H1 (cell line): ENCODE measurements at regions not wholly inside any gene's neighbourhood (a gene's known extent, or its start where the extent isn't known, plus 50 kb on each side); places are given as distances from the start of the nearest gene placed in this dataset.

Experiments
- CTCF ChIP-seq, 3 experiments: IDR thresholded peaks; 1 replicate in 2 of 3; 2 replicates in 1 of 3; pipeline versions ENCODE4 v1.5.1 to v1.6.1; 2011; ENCODE audit warnings: low read length in 3 of 3, mild to moderate bottlenecking in 3 of 3, inconsistent platforms in 2 of 3, low read depth in 1 of 3, moderate library complexity in 1 of 3; ENCODE audit not compliant: insufficient read depth in 1 of 3; ENCODE audit errors: control extremely low read depth in 1 of 3
- NANOG ChIP-seq: IDR thresholded peaks from 2 replicates; pipeline ENCODE4 v1.6.1; 2011; ENCODE audit warnings: low read length, low read depth, mild to moderate bottlenecking, inconsistent platforms; ENCODE audit not compliant: insufficient read depth, poor library complexity, severe bottlenecking

GRCh38 chr13:57874530-57874929, 243.0 kb downstream of the PCDH17 start (continued):
- no peak for TF ChIP-seq CTCF (IDR thresholded peaks at IDR 0.05; ENCODE audit: control extremely low read depth in 1 of 3, insufficient read depth in 1 of 3, low read depth in 1 of 3, low read length in 3 of 3)
- TF ChIP-seq NANOG, result no peak
